ENCODE measurements at regions not wholly inside any gene's neighbourhood (a gene's known extent, or its start where the extent isn't known, plus 50 kb on each side); places are given as distances from the start of the nearest gene placed in this dataset.

DNA sequence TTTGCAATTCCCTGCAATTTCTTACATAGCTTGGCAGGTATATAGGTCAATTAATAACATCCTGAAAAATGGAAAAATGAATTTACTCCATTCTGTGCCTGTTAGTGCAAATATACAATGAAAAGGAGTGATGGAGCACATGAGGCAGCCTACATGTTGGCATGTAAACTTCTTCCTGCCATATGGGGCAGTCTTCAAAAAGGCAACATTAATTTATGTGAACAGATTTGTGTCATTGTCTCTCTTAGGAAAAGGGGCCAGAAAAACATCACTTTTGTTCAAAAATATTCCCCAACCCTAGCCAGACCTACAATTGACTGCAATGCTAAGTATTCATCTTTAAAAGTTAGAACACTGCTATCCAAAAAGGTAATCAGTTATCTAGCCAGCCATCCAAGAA lies 332.2 kb downstream of the TBC1D4 start:
- TF ChIP-seq EP300 (IDR thresholded peaks at IDR 0.05) (no peak), CTCF (IDR thresholded peaks at IDR 0.05) (no peak), POLR2A (IDR thresholded peaks at IDR 0.05) (no peak), POLR2AphosphoS5 (IDR thresholded peaks at IDR 0.05) (no peak)
- H3K27ac ChIP-seq, result no peak overlapping the region
- ATAC-seq, result no peak
- no peak overlapping the region for H3K4me3 ChIP-seq
- no peaks in the 10 kb centered on the region for H3K36me3 ChIP-seq
- no peaks in the 10 kb centered on the region for H3K9me3 ChIP-seq
- H3K4me1 ChIP-seq, result peaks cover 0 to 3% (median 0%) of the 10 kb centered on the region in 3 donors
- no peaks in the 10 kb centered on the region for H3K27me3 ChIP-seq

DNA sequence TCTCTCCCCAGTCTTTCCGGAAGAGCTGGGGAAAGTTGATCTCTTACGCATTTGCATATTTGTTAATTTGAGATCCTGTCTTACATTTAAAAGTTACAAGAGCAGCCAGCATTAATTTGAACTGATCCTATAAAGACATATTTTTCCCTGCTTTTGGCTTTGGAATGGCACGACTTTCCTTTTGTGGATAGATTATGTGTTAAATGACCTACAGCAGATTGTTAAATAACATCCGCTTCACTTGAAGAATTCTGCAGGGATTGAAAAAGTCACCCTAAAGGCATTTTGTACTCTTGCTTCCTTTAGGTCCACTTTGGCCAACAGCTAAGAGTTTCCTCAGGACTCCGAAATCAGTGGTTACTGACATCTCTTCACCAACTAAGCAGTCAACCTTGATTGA lies 334.0 kb downstream of the TBC1D4 start:
- no peak overlapping the region for H3K4me3 ChIP-seq

GRCh38 chr13:75146436-75146835 lies 335.5 kb downstream of the TBC1D4 start:
- Histone ChIP-seq H3K4me1 (no peaks in the 10 kb centered on the region), H3K27ac (no peak overlapping the region), H3K36me3 (no peaks in the 10 kb centered on the region), H3K27me3 (no peaks in the 10 kb centered on the region), H3K4me3 (no peak overlapping the region), H3K9me3 (no peaks in the 10 kb centered on the region)
- no peak for TF ChIP-seq CTCF (IDR thresholded peaks at IDR 0.05)
- TF ChIP-seq POLR2A (IDR thresholded peaks at IDR 0.05), result no peak
- TF ChIP-seq EP300 (IDR thresholded peaks at IDR 0.05), result no peak
- TF ChIP-seq POLR2AphosphoS5 (IDR thresholded peaks at IDR 0.05), result no peak
- ATAC-seq, result no peak
- 100% methylated on average over 1 of the region's 1 CpG for WGBS, 2 donors (ENCODE audit: low coverage in 1 of 2)

More for the DNA sequence above, 334.0 kb downstream of the TBC1D4 start:
- H3K4me1 ChIP-seq, result no peaks in the 10 kb centered on the region
- no peak for ATAC-seq
- H3K27me3 ChIP-seq, result no peaks in the 10 kb centered on the region
- no peaks in the 10 kb centered on the region for H3K36me3 ChIP-seq
- H3K9me3 ChIP-seq, result no peaks in the 10 kb centered on the region
- 38 to 66% methylated on average over 3 to 5 of the region's 5 CpGs for WGBS, 2 donors (ENCODE audit: low coverage in 1 of 2)
- no peak overlapping the region for H3K27ac ChIP-seq
- TF ChIP-seq POLR2A (IDR thresholded peaks at IDR 0.05), result no peak
- TF ChIP-seq CTCF (IDR thresholded peaks at IDR 0.05), result no peak
- no peak for TF ChIP-seq POLR2AphosphoS5 (IDR thresholded peaks at IDR 0.05)
- TF ChIP-seq EP300 (IDR thresholded peaks at IDR 0.05), result no peak

GRCh38 chr13:75145927-75146326 lies 336.0 kb downstream of the TBC1D4 start:
- Histone ChIP-seq H3K27ac (no peak overlapping the region), H3K27me3 (no peaks in the 10 kb centered on the region), H3K4me3 (no peak overlapping the region), H3K36me3 (no peaks in the 10 kb centered on the region), H3K9me3 (no peaks in the 10 kb centered on the region), H3K4me1 (no peaks in the 10 kb centered on the region)
- TF ChIP-seq POLR2A (IDR thresholded peaks at IDR 0.05) (no peak), CTCF (IDR thresholded peaks at IDR 0.05) (no peak), POLR2AphosphoS5 (IDR thresholded peaks at IDR 0.05) (no peak), EP300 (IDR thresholded peaks at IDR 0.05) (no peak)
- WGBS, 2 donors (ENCODE audit: low coverage in 1 of 2), result 0 to 31% methylated on average over 1 of the region's 1 CpG
- ATAC-seq, result no peak

GRCh38 chr13:75139291-75139690 lies 342.7 kb downstream of the TBC1D4 start:
- H3K27ac ChIP-seq, result no peak overlapping the region
- H3K27me3 ChIP-seq, result no peaks in the 10 kb centered on the region
- ATAC-seq, result no peak
- no peaks in the 10 kb centered on the region for H3K4me1 ChIP-seq
- TF ChIP-seq EP300 (IDR thresholded peaks at IDR 0.05) (no peak), POLR2A (IDR thresholded peaks at IDR 0.05) (no peak), CTCF (IDR thresholded peaks at IDR 0.05) (no peak), POLR2AphosphoS5 (IDR thresholded peaks at IDR 0.05) (no peak)
- no peaks in the 10 kb centered on the region for H3K36me3 ChIP-seq
- no peak overlapping the region for H3K4me3 ChIP-seq
- peaks cover 0 to 17% (median 0%) of the 10 kb centered on the region in 3 donors for H3K9me3 ChIP-seq

Measured in gastroesophageal sphincter (tissue), 4 donors.